Activated T-helper 1 cell treated with anti-CD3 and anti-CD28 coated beads, Interleukin-12 subunit alpha, Interleukin-12 subunit beta, Interleukin-2, Interleukin-4 antibody, amounts not matched to agents 30 ng/mL and 10 ng/mL and 1 ng/mL, durations not matched to agents 14 hours and 24 hours and 36 hours (primary cell): ENCODE measurements at regions not wholly inside any gene's neighbourhood (a gene's known extent, or its start where the extent isn't known, plus 50 kb on each side); places are given as distances from the start of the nearest gene placed in this dataset.
A peak's percentile ranks its signal among the peaks of the same experiment; 100 is the strongest.

Experiments used
- DNase-seq: peaks from one replicate; pipeline ENCODE4 v3.0.0; 2021; ENCODE audit warnings: low spot score
- H3K27ac Mint-ChIP-seq: one replicate; pipeline ENCODE4 v1.8.0; 2021; ENCODE audit warnings: mild to moderate bottlenecking, mixed read lengths
- H3K27me3 Mint-ChIP-seq: one replicate; pipeline ENCODE4 v1.8.0; 2022; ENCODE audit warnings: mild to moderate bottlenecking, moderate library complexity, mixed read lengths; ENCODE audit not compliant: insufficient read depth
- H3K36me3 Mint-ChIP-seq: one replicate; pipeline ENCODE4 v1.8.0; 2021; ENCODE audit warnings: low read depth, mixed read lengths
- H3K4me1 Mint-ChIP-seq: one replicate; pipeline ENCODE4 v1.8.0; 2021; ENCODE audit warnings: low read depth, mixed read lengths
- H3K4me3 Mint-ChIP-seq: one replicate; pipeline ENCODE4 v1.8.0; 2021; ENCODE audit warnings: mild to moderate bottlenecking, moderate library complexity, mixed read lengths
- H3K9me3 Mint-ChIP-seq: one replicate; pipeline ENCODE4 v1.8.0; 2021; ENCODE audit warnings: mixed read lengths
- intact Hi-C: fragments of 100-400 bp; cut with micrococcal nuclease; formaldehyde crosslinking; loops from one replicate; pipeline ENCODE4 v1.15.1; 2024

- Mint-ChIP-seq H3K4me1 (peaks cover 17% of the 10 kb centered on the region), H3K36me3 (no peaks in the 10 kb centered on the region), H3K9me3 (no peaks in the 10 kb centered on the region), H3K27me3 (peaks cover 2% of the 10 kb centered on the region), H3K4me3 (no peak overlapping the region), H3K27ac (no peak overlapping the region)
- DNase-seq = no peak
- intact Hi-C loops = no loop called here
Observed at GRCh38 chr13:48858122-48858902, 117.4 kb upstream of the FNDC3A start.

DNA sequence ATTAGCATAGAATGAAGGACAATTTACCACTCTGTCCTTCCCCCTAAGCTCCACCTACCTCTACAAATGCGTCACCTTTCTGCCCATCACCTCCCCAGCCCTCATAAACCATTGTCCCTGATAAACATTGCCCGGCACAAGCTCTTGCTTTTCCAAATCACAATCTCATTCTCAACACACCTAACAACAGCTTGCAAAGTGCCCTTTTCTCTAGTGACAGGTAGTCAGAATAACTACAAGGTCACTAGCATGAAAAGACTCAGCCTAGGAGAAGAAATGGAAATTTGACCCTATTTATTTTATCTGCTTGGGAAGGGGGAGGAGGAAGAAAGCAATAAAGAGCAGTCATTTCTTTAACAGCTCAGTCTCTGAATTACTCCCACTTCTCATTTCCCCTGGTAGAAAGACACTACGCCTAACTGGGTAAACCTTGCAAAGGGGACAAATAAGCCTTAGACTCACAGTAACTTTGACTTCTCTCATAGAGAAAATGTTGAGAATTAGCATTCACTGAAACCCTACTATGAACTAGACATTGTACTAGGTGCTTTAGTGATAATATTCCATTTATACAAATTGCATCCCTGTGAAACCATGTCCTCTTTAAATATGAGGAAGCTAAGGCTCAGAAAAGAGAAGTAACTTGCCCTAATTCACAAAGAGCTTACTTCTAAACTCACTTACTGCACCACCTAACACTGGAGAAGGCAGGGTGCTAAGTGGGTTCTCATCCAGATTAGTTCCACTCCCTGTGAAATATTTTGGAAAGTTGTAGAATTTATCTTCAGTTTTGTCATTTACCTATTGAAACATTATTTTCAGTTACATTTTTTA lies 116.2 kb upstream of the FNDC3A start:
- Mint-ChIP-seq H3K4me3 (no peak overlapping the region), H3K36me3 (no peaks in the 10 kb centered on the region), H3K9me3 (no peaks in the 10 kb centered on the region), H3K27me3 (peaks cover 2% of the 10 kb centered on the region), H3K27ac (no peak overlapping the region), H3K4me1 (peaks cover 9% of the 10 kb centered on the region)
- DNase-seq = no peak
- intact Hi-C loops = no loop called here

GRCh38 chr13:48860364-48860763 lies 115.3 kb upstream of the FNDC3A start:
- Mint-ChIP-seq H3K36me3 (no peaks in the 10 kb centered on the region), H3K27ac (no peak overlapping the region), H3K4me3 (no peak overlapping the region), H3K9me3 (no peaks in the 10 kb centered on the region), H3K27me3 (peaks cover 2% of the 10 kb centered on the region), H3K4me1 (peaks cover 9% of the 10 kb centered on the region)
- no peak for DNase-seq
- intact Hi-C loops = no loop called here

DNA sequence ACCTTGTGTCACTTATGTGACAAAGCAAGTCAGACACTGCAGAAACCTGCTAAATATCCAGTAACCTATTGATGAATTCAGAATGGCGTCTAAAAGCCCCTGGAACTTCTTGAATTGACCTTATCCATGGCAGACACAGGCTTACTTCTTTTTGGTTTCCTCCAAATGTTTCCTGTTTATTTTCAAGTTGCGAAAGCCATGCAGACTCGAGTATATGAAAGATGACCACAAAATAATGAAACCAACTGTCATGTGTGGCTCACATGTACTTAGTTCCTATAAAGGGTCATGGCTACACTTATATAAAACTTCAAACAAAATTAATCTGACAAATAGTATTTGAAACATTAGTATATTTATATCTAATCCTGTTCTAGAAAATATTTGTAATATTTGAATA lies 113.1 kb upstream of the FNDC3A start:
- intact Hi-C loops = no loop called here
- no peak for DNase-seq
- peaks cover 9% of the 10 kb centered on the region for H3K4me1 Mint-ChIP-seq
- H3K9me3 Mint-ChIP-seq = peaks cover 5% of the 10 kb centered on the region
- H3K27me3 Mint-ChIP-seq = peaks cover 2% of the 10 kb centered on the region
- H3K27ac Mint-ChIP-seq = no peak overlapping the region
- H3K4me3 Mint-ChIP-seq = no peak overlapping the region
- H3K36me3 Mint-ChIP-seq = no peaks in the 10 kb centered on the region

DNA sequence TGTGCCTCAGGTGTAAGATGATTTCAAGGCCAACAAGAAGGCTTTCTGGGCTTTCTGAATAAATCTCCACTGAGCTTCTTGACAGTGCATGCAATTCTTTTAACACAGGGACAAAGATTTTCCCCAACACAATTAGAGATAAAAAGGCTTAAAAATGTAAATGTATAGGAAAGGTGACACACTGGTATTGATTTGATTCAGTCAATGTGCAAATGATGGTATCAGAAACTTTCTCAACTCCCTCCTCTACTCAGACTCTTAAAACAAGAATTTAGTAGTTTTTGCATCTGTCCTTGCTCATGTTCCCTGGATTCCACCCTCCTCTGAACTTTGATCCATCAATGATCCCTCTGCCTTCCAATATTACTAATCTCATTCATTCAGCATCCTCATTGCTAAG lies 111.6 kb upstream of the FNDC3A start:
- H3K4me1 Mint-ChIP-seq = no peaks in the 10 kb centered on the region
- H3K4me3 Mint-ChIP-seq = no peak overlapping the region
- peaks cover 5% of the 10 kb centered on the region for H3K9me3 Mint-ChIP-seq

DNA sequence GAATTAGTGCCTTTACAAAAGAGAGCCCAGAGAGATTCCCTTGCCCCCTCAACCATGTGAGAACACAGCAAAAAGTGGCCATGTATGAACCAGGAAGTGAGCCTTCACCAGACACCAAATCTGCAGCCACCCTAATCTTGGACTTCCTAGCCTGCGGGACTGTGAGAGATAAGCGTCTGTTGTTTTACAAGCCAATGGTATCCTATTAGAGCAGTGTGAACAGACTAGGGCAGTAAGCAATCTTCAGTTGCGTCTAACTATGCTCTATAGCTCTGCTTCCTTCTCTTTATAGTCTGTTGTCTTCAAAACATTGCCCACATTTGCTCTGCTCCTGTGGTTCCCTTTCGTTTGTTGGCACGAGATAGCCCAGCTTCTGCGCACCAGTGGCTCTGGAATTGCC lies 109.5 kb upstream of the FNDC3A start:
- Mint-ChIP-seq H3K27ac (no peak overlapping the region), H3K4me3 (no peak overlapping the region), H3K36me3 (no peaks in the 10 kb centered on the region), H3K4me1 (no peaks in the 10 kb centered on the region), H3K27me3 (peaks cover 2% of the 10 kb centered on the region), H3K9me3 (peaks cover 5% of the 10 kb centered on the region)
- no peak for DNase-seq
- intact Hi-C loops = no loop called here

More for the DNA sequence above, 111.6 kb upstream of the FNDC3A start:
- Mint-ChIP-seq H3K27me3 (peaks cover 2% of the 10 kb centered on the region), H3K36me3 (no peaks in the 10 kb centered on the region), H3K27ac (no peak overlapping the region)
- DNase-seq = no peak
- intact Hi-C loops = no loop called here

DNA sequence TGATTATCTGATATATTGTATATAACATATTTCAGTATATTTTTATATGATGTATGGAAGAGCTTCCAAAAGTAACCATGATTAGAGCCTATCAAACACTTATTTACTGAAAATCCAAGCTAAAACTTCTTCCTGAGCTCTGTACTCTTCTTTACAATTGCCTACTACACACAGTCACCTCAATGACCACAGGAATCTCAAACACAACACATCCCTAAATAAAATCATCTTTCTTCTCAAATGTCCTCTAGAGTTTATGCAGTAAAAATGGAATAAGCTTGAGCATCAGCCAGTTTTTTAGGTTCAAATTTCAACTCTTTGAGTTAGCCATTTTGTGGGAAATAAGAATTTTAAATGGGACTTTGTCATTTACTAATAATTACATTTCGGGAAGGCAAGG lies 102.6 kb upstream of the FNDC3A start:
- no peak overlapping the region for H3K4me3 Mint-ChIP-seq
- H3K27ac Mint-ChIP-seq = no peak overlapping the region
- H3K27me3 Mint-ChIP-seq = peaks cover 13% of the 10 kb centered on the region
- H3K9me3 Mint-ChIP-seq = no peaks in the 10 kb centered on the region
- intact Hi-C loops = no loop called here
- DNase-seq = no peak
- no peaks in the 10 kb centered on the region for H3K4me1 Mint-ChIP-seq
- H3K36me3 Mint-ChIP-seq = no peaks in the 10 kb centered on the region

- DNase-seq = no peak
- H3K27ac Mint-ChIP-seq = no peak overlapping the region
- no peaks in the 10 kb centered on the region for H3K9me3 Mint-ChIP-seq
- H3K4me1 Mint-ChIP-seq = no peaks in the 10 kb centered on the region
- H3K36me3 Mint-ChIP-seq = no peaks in the 10 kb centered on the region
- intact Hi-C loops = no loop called here
- no peak overlapping the region for H3K4me3 Mint-ChIP-seq
- H3K27me3 Mint-ChIP-seq = peaks cover 13% of the 10 kb centered on the region
Observed at GRCh38 chr13:48873587-48873986, 102.1 kb upstream of the FNDC3A start.

GRCh38 chr13:48874165-48874564 lies 101.5 kb upstream of the FNDC3A start:
- peaks cover 13% of the 10 kb centered on the region for H3K27me3 Mint-ChIP-seq
- no peak overlapping the region for H3K27ac Mint-ChIP-seq
- no peak for DNase-seq
- H3K4me1 Mint-ChIP-seq = peaks cover 3% of the 10 kb centered on the region
- H3K36me3 Mint-ChIP-seq = no peaks in the 10 kb centered on the region
- H3K9me3 Mint-ChIP-seq = no peaks in the 10 kb centered on the region
- intact Hi-C loops = no loop called here
- H3K4me3 Mint-ChIP-seq = no peak overlapping the region

GRCh38 chr13:48875047-48875446 lies 100.7 kb upstream of the FNDC3A start:
- H3K9me3 Mint-ChIP-seq = no peaks in the 10 kb centered on the region
- no peak overlapping the region for H3K4me3 Mint-ChIP-seq
- peaks cover 12% of the 10 kb centered on the region for H3K4me1 Mint-ChIP-seq

DNA sequence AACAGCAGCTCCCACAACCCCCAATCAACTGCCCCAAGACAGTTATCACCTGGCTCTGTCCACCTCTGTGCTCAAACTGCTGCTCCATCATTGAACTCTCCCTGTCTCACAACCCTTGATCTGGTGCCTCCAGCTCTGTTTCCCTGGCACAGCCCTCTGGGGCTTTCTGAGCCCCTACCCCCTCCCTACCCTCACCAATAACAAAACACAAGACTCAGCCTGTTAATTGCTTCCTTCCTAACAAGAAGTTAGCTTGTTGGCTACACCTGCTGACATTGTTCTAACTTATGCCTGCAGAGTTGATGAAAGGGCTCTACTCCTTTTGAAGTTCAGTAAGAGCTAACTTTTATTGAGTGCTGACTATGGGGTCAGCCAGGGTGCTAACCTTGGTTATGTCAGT lies 99.4 kb upstream of the FNDC3A start:
- no peaks in the 10 kb centered on the region for H3K36me3 Mint-ChIP-seq
- peaks cover 13% of the 10 kb centered on the region for H3K27me3 Mint-ChIP-seq
- H3K9me3 Mint-ChIP-seq = no peaks in the 10 kb centered on the region
- no peak for DNase-seq
- peaks cover 24% of the 10 kb centered on the region for H3K4me1 Mint-ChIP-seq
- H3K4me3 Mint-ChIP-seq = no peak overlapping the region
- intact Hi-C loops = no loop called here
- H3K27ac Mint-ChIP-seq = no peak overlapping the region

More at GRCh38 chr13:48875047-48875446, 100.7 kb upstream of the FNDC3A start:
- no peak for DNase-seq
- Mint-ChIP-seq H3K27me3 (peaks cover 13% of the 10 kb centered on the region), H3K27ac (no peak overlapping the region), H3K36me3 (no peaks in the 10 kb centered on the region)
- intact Hi-C loops = no loop called here

DNA sequence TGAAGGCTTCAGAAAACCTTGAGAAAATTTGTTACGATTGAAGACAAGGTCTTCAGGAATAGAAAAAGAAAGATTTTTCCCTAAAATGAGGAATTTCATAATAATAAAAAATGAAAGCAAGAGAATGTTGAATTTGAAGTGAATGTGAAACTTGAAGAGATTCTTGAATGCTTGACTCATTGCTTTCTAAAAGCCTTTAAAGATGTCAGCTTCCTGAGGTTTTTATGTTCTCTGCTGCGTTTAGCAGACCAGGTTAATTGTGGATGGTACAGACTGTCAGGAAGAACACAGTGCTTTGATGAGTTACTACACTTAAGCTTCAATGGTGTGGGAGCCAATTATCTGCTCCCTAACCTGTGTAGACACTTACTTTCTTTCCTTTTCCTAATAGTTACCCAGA lies 96.3 kb upstream of the FNDC3A start:
- H3K27me3 Mint-ChIP-seq = peaks cover 6% of the 10 kb centered on the region
- no peaks in the 10 kb centered on the region for H3K9me3 Mint-ChIP-seq
- H3K27ac Mint-ChIP-seq = peak overlapping the region; percentile 1
- intact Hi-C loops = loop anchor here (1.0 kb wide), 2 partner anchors 13 to 74 kb away; no protein-coding TSS in a partner anchor
- peaks cover 52% of the 10 kb centered on the region for H3K4me1 Mint-ChIP-seq
- DNase-seq = no peak
- peak overlapping the region; percentile 1 for H3K4me3 Mint-ChIP-seq
- peaks cover 4% of the 10 kb centered on the region for H3K36me3 Mint-ChIP-seq

DNA sequence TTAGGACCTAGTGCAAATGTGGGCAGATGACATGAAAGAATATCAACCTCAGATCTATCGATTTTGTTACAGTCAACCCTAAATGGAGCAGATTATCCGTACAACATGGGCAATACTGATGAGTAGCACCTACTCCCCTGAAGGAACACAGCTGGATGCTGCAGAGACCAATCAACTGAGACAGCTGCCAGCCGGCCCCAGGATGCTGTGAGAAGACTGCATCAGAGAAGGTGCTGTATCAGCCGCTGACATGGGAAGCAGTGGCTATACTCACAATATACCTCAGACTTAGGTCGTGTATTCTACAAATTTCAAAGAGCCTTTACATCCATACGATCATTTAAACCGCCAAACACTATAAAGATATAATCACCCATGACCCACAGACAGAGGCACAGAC lies 95.9 kb upstream of the FNDC3A start:
- H3K4me3 Mint-ChIP-seq = peak overlapping the region; percentile 1
- no peaks in the 10 kb centered on the region for H3K9me3 Mint-ChIP-seq
- H3K4me1 Mint-ChIP-seq = peaks cover 56% of the 10 kb centered on the region
- intact Hi-C loops = loop anchor here (1.0 to 10.0 kb wide), 7 partner anchors 12 to 1487 kb away; partner anchors contain the start of genes CAB39L and SETDB2
- peaks cover 2% of the 10 kb centered on the region for H3K27me3 Mint-ChIP-seq
- H3K36me3 Mint-ChIP-seq = peaks cover 4% of the 10 kb centered on the region
- no peak for DNase-seq
- peak overlapping the region; percentile 1 for H3K27ac Mint-ChIP-seq
